ENCODE measurements at regions not wholly inside any gene's neighbourhood (a gene's known extent, or its start where the extent isn't known, plus 50 kb on each side); places are given as distances from the start of the nearest gene placed in this dataset.

GRCh38 chr12:69061574-69061973 is 128.6 kb upstream of the CPM start:
- TF ChIP-seq POLR2AphosphoS5 (IDR thresholded peaks at IDR 0.05; ENCODE audit: low read depth, low read length) (no peak), POLR2A (IDR thresholded peaks at IDR 0.05; ENCODE audit: control extremely low read depth in 1 of 2, low read depth in 2 of 2, low read length in 2 of 2) (no peak), ASH2L (IDR thresholded peaks at IDR 0.05; ENCODE audit: low read length) (no peak), EP300 (IDR thresholded peaks at IDR 0.05; ENCODE audit: borderline replicate concordance in 1 of 2, low read depth in 2 of 2, low read length in 2 of 2) (no peak), NRF1 (IDR thresholded peaks at IDR 0.05; ENCODE audit: low read depth, low read length) (no peak), EZH2 (IDR thresholded peaks at IDR 0.05; ENCODE audit: low read depth, low read length, severe bottlenecking) (no peak), CTCF (IDR thresholded peaks at IDR 0.05; ENCODE audit: control extremely low read depth in 1 of 3, insufficient read depth in 1 of 3, low read depth in 1 of 3, low read length in 3 of 3) (no peak), CHD1 (IDR thresholded peaks at IDR 0.05; ENCODE audit: low read depth, low read length) (no peak), MAX (IDR thresholded peaks at IDR 0.05) (no peak)
